ENCODE measurements at regions not wholly inside any gene's neighbourhood (a gene's known extent, or its start where the extent isn't known, plus 50 kb on each side); places are given as distances from the start of the nearest gene placed in this dataset.

DNA sequence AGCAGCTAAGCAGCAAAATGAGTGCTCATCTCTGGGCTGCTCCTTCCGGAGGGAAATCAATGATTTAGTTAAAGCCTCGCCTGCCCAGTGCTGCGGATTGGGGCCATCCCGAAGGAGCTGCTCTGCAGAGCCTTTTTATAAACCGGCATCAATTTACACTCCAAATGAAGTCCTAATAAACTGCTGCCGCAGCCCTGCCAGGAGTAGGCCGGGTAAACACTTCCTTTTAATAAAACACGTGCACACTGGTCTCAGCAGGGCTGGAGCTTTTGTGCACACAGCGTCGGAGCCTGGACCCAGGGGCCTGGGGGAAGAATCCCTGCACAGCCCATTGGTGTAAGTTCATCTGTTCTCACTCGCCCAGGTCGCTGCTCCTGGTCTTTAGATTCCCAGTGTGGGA, 79.6 kb upstream of the HS3ST2 start:
- Histone ChIP-seq H3K36me3 (ENCODE audit: control insufficient read depth, insufficient read depth, low read length) (no peaks in the 10 kb centered on the region), H3K4me3 (ENCODE audit: low read depth, low read length) (no peak overlapping the region), H3K27me3 (ENCODE audit: control insufficient read depth, insufficient read depth, low read length) (peaks cover 2% of the 10 kb centered on the region)
- no peak for DNase-seq (ENCODE audit: low read depth)
- TF ChIP-seq, protein P1, sequence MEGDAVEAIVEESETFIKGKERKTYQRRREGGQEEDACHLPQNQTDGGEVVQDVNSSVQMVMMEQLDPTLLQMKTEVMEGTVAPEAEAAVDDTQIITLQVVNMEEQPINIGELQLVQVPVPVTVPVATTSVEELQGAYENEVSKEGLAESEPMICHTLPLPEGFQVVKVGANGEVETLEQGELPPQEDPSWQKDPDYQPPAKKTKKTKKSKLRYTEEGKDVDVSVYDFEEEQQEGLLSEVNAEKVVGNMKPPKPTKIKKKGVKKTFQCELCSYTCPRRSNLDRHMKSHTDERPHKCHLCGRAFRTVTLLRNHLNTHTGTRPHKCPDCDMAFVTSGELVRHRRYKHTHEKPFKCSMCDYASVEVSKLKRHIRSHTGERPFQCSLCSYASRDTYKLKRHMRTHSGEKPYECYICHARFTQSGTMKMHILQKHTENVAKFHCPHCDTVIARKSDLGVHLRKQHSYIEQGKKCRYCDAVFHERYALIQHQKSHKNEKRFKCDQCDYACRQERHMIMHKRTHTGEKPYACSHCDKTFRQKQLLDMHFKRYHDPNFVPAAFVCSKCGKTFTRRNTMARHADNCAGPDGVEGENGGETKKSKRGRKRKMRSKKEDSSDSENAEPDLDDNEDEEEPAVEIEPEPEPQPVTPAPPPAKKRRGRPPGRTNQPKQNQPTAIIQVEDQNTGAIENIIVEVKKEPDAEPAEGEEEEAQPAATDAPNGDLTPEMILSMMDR (IDR thresholded peaks at IDR 0.05; ENCODE audit: insufficient read depth, low read length, poor library complexity, severe bottlenecking): no peak

DNA sequence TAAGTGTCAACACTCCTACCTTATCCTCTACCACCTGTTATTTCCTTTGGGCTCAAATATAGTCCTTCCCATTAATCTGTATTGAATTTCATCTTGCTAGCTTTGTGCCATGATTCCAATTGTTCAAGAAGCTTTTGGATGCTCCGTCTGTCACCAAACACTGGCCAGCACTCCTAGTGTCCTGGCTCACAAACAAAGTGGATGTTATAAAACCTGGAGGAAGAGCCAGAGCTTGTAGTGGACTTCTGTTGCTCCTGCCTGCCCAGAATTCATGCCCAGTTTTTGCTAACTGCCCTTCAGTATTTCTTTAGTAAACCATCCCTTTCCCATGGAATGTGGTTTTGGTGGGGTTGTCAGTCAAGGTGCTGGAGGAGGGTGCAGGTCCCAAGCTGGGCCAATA, 77.2 kb upstream of the HS3ST2 start:
- Histone ChIP-seq H3K4me3 (ENCODE audit: low read depth, low read length) (no peak overlapping the region), H3K36me3 (ENCODE audit: control insufficient read depth, insufficient read depth, low read length) (no peaks in the 10 kb centered on the region), H3K27me3 (ENCODE audit: control insufficient read depth, insufficient read depth, low read length) (peaks cover 2% of the 10 kb centered on the region)
- TF ChIP-seq, protein P1 (IDR thresholded peaks at IDR 0.05; ENCODE audit: insufficient read depth, low read length, poor library complexity, severe bottlenecking): no peak
- DNase-seq (ENCODE audit: low read depth): no peak

DNA sequence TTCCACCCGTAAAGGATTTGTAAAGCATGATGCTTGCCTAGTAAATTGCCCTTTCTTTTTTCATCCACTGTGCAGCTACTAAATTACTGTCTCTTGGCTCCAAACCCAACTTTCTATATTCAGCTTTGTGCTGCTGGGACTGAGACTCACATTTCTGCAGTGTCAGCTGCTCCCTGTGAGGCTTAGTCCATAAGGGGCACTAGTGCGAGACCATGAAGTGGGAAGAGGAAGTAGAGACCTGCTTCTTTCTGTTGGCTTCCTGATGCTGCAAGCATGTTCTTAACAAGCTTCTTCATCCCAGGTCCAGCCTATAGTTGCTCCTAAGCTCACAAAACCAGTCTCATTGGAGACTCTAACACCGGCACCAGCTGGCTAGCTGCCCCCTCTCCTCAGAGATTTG, 74.9 kb upstream of the HS3ST2 start:
- H3K4me3 ChIP-seq (ENCODE audit: low read depth, low read length): no peak overlapping the region
- TF ChIP-seq, protein P1 (IDR thresholded peaks at IDR 0.05; ENCODE audit: insufficient read depth, low read length, poor library complexity, severe bottlenecking): no peak
- peaks cover 2% of the 10 kb centered on the region for H3K27me3 ChIP-seq (ENCODE audit: control insufficient read depth, insufficient read depth, low read length)
- DNase-seq (ENCODE audit: low read depth): no peak
- no peaks in the 10 kb centered on the region for H3K36me3 ChIP-seq (ENCODE audit: control insufficient read depth, insufficient read depth, low read length)

DNA sequence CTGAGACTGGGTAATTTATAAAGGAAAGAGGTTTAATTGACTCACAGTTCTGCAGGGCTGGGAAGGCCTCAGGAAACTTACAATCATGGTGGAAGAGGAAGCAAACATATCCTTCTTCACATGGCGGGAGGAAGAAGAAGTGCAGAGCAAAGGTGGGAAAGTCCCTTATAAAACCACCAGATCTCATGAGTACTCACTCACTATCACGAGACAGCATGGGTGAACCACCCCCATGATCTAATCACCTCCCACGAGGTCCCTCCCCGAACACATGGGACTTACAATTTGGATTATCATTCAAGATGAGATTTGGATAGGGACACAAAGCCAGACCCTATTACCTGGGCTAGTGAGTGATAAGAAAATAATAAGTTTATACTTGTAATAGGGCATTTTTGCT, 70.6 kb upstream of the HS3ST2 start:
- H3K36me3 ChIP-seq (ENCODE audit: control insufficient read depth, insufficient read depth, low read length): no peaks in the 10 kb centered on the region
- DNase-seq (ENCODE audit: low read depth): no peak
- no peak overlapping the region for H3K4me3 ChIP-seq (ENCODE audit: low read depth, low read length)
- TF ChIP-seq, protein P1 (IDR thresholded peaks at IDR 0.05; ENCODE audit: insufficient read depth, low read length, poor library complexity, severe bottlenecking): no peak
- no peaks in the 10 kb centered on the region for H3K27me3 ChIP-seq (ENCODE audit: control insufficient read depth, insufficient read depth, low read length)

DNA sequence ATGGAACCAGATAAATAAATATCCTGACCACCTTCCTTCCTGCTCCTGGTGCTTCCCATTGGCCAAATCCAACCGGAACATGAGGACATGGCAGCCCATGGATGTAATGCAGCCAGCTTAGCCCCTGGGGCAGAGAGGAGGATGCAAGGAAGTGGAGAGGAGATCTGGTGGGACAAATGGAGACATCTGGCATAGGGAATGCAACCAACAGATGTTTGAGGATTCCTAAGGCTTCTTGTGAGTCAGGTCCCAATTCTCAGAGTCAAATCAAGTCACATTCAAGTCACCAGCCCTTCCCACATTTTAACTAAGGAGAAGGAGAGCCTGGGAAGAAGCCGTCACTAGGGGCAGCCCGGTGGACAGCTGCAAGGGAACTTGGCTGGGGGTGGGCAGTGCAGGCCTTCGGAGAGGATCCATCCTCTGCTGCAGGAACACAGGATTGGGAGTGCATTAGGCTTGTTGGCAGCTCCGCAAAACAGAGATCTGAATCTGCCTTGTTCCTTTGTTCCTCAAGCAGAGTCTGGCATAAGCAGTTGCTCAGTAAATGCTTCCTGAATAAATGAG, 62.8 kb upstream of the HS3ST2 start:
- TF ChIP-seq, protein P1 (IDR thresholded peaks at IDR 0.05; ENCODE audit: insufficient read depth, low read length, poor library complexity, severe bottlenecking): no peak

DNA sequence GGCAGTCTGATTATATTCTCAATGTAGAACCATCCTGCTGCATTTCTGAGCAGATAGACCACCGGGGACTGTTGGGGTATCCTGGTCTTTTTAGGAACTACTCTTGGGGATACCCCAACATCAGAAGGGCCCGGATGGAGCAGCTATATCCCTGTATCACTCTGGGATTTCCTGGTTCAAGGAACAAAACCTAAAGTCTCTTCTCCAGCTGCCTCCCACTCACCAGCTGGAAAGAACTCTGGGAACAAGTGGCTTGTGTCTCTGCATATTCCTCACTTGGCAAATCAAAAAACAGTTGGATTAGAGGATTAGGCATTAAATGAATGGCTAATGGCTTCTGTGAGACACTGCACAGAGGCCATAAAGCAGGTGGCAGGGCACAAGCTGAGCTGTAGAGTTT, 62.3 kb upstream of the HS3ST2 start:
- H3K4me3 ChIP-seq (ENCODE audit: low read depth, low read length): no peak overlapping the region
- no peak for DNase-seq (ENCODE audit: low read depth)
- TF ChIP-seq, protein P1 (IDR thresholded peaks at IDR 0.05; ENCODE audit: insufficient read depth, low read length, poor library complexity, severe bottlenecking): no peak
- H3K27me3 ChIP-seq (ENCODE audit: control insufficient read depth, insufficient read depth, low read length): no peaks in the 10 kb centered on the region
- no peaks in the 10 kb centered on the region for H3K36me3 ChIP-seq (ENCODE audit: control insufficient read depth, insufficient read depth, low read length)

More for the DNA sequence above, 62.8 kb upstream of the HS3ST2 start:
- no peak for DNase-seq (ENCODE audit: low read depth)
- Histone ChIP-seq H3K27me3 (ENCODE audit: control insufficient read depth, insufficient read depth, low read length) (no peaks in the 10 kb centered on the region), H3K36me3 (ENCODE audit: control insufficient read depth, insufficient read depth, low read length) (no peaks in the 10 kb centered on the region), H3K4me3 (ENCODE audit: low read depth, low read length) (no peak overlapping the region)
